ENCODE measurements at regions not wholly inside any gene's neighbourhood (a gene's known extent, or its start where the extent isn't known, plus 50 kb on each side); places are given as distances from the start of the nearest gene placed in this dataset.

DNA sequence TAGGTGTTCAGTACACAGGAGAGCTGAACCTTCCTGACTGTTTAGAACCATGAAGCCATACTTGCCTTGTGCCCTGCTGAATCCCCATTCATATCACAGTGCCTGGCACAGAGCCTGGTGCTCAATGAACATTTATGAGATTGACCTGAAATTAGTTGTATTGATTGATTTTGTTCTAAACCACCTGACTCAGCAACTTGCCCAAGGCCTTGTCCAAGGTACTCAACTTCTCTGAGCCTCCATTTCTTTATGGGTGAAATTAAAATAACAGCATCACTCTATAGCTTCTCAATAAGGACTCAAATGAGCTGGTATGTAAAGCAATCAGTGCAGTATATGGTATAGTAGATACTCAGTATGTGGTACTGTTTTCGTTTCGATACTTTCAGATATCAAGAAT lies 208.1 kb downstream of the SLC39A8 start:
- TF ChIP-seq, protein P1, sequence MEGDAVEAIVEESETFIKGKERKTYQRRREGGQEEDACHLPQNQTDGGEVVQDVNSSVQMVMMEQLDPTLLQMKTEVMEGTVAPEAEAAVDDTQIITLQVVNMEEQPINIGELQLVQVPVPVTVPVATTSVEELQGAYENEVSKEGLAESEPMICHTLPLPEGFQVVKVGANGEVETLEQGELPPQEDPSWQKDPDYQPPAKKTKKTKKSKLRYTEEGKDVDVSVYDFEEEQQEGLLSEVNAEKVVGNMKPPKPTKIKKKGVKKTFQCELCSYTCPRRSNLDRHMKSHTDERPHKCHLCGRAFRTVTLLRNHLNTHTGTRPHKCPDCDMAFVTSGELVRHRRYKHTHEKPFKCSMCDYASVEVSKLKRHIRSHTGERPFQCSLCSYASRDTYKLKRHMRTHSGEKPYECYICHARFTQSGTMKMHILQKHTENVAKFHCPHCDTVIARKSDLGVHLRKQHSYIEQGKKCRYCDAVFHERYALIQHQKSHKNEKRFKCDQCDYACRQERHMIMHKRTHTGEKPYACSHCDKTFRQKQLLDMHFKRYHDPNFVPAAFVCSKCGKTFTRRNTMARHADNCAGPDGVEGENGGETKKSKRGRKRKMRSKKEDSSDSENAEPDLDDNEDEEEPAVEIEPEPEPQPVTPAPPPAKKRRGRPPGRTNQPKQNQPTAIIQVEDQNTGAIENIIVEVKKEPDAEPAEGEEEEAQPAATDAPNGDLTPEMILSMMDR (conservative IDR thresholded peaks at IDR 0.05 in 1 of 2, IDR thresholded peaks at IDR 0.05 in 1 of 2; ENCODE audit: low read depth in 1 of 2, low read length in 2 of 2), result no peak
- no peak for TF ChIP-seq EZH2 (IDR thresholded peaks at IDR 0.05; ENCODE audit: low read length, missing control alignments)
